GM23338 (cell line): ENCODE measurements at regions not wholly inside any gene's neighbourhood (a gene's known extent, or its start where the extent isn't known, plus 50 kb on each side); places are given as distances from the start of the nearest gene placed in this dataset.

ENCODE experiments used
- ATAC-seq: fragments of 200-7000 bp; cut with Tn5 transposase; 3 replicates; pipeline ENCODE4 v1.9.1; 2020
- DNase-seq: peaks from one replicate; pipeline ENCODE4 v3.0.0-alpha.2; 2015; ENCODE audit warnings: low spot score
- H2AFZ ChIP-seq: fragments of 200-600 bp; sonication (generic); 2 replicates; pipeline ENCODE4 v1.8.0; 2016; ENCODE audit warnings: antibody characterized with exemption, mild to moderate bottlenecking, moderate library complexity
- H3F3A ChIP-seq: fragments of 200-600 bp; sonication (generic); replicated peaks from 2 replicates; pipeline ENCODE4 v1.8.0; 2017; ENCODE audit warnings: antibody characterized with exemption, mixed run types, low read depth
- H3K27ac ChIP-seq: fragments of 200-600 bp; sonication (generic); 2 replicates; pipeline ENCODE4 v1.6.1; 2016; ENCODE audit warnings: low read depth
- H3K27me3 ChIP-seq: fragments of 200-600 bp; sonication (generic); 2 replicates; pipeline ENCODE4 v1.8.0; 2016; ENCODE audit warnings: mild to moderate bottlenecking, mixed run types, moderate library complexity; ENCODE audit not compliant: insufficient read depth
- H3K36me3 ChIP-seq: fragments of 200-600 bp; sonication (generic); 2 replicates; pipeline ENCODE4 v1.8.0; 2016; ENCODE audit warnings: mild to moderate bottlenecking; ENCODE audit not compliant: insufficient read depth
- H3K4me1 ChIP-seq: fragments of 200-600 bp; sonication (generic); 2 replicates; pipeline ENCODE4 v1.8.0; 2016; ENCODE audit warnings: mild to moderate bottlenecking, moderate library complexity; ENCODE audit not compliant: insufficient read depth
- H3K4me2 ChIP-seq: fragments of 200-600 bp; sonication (generic); 2 replicates; pipeline ENCODE4 v1.7.1; 2017; ENCODE audit warnings: mixed run types
- H3K4me3 ChIP-seq: fragments of 200-600 bp; sonication (generic); 2 replicates; pipeline ENCODE4 v1.6.1; 2016; ENCODE audit warnings: mixed run types
- H3K79me2 ChIP-seq: fragments of 200-600 bp; sonication (generic); replicated peaks from 2 replicates; pipeline ENCODE4 v1.8.0; 2017; ENCODE audit warnings: mild to moderate bottlenecking; ENCODE audit not compliant: insufficient read depth
- H3K9me2 ChIP-seq: fragments of 200-600 bp; sonication (generic); 2 replicates; pipeline ENCODE4 v1.8.0; 2017; ENCODE audit not compliant: insufficient read depth
- H4K20me1 ChIP-seq: fragments of 200-600 bp; sonication (generic); replicated peaks from 2 replicates; pipeline ENCODE4 v1.8.0; 2017; ENCODE audit warnings: mild to moderate bottlenecking; ENCODE audit not compliant: insufficient read depth
- H3K27ac Mint-ChIP-seq: 2 replicates; pipeline ENCODE4 v1.8.0; 2020; ENCODE audit warnings: inconsistent platforms, mild to moderate bottlenecking, moderate library complexity, mixed read lengths
- H3K27me3 Mint-ChIP-seq: 3 replicates; pipeline ENCODE4 v1.8.0; 2022; ENCODE audit warnings: low read depth, mild to moderate bottlenecking, moderate library complexity, mixed read lengths, inconsistent platforms; ENCODE audit not compliant: insufficient read depth, poor library complexity
- H3K36me3 Mint-ChIP-seq: 3 replicates; pipeline ENCODE4 v1.8.0; 2021; ENCODE audit warnings: low read depth, mild to moderate bottlenecking, inconsistent platforms, moderate library complexity, mixed read lengths
- H3K4me1 Mint-ChIP-seq: 3 replicates; pipeline ENCODE4 v1.8.0; 2020; ENCODE audit warnings: mild to moderate bottlenecking, inconsistent platforms, mixed read lengths
- H3K4me3 Mint-ChIP-seq: 3 replicates; pipeline ENCODE4 v1.8.0; 2021; ENCODE audit warnings: moderate library complexity, mild to moderate bottlenecking, inconsistent platforms, mixed read lengths
- H3K9me3 Mint-ChIP-seq: 3 replicates; pipeline ENCODE4 v1.8.0; 2020; ENCODE audit warnings: moderate library complexity, mild to moderate bottlenecking, inconsistent platforms, mixed read lengths
- CREB1 ChIP-seq: fragments of 250-450 bp; sonication (Bioruptor Pico); IDR thresholded peaks from 2 replicates; pipeline ENCODE4 v1.5.0; 2020; ENCODE audit warnings: low read depth, mild to moderate bottlenecking, moderate library complexity
- EZH2 ChIP-seq: fragments of 200-600 bp; sonication (generic); IDR thresholded peaks from one replicate; pipeline ENCODE4 v1.8.0; 2017; ENCODE audit warnings: antibody characterized with exemption, mild to moderate bottlenecking, low read depth; ENCODE audit not compliant: unreplicated experiment
- EZH2phosphoT487 ChIP-seq: fragments of 200-600 bp; sonication (generic); IDR thresholded peaks from one replicate; pipeline ENCODE4 v1.8.1; 2018; ENCODE audit warnings: antibody characterized with exemption; ENCODE audit not compliant: unreplicated experiment
- JUNB ChIP-seq: IDR thresholded peaks from one replicate; pipeline ENCODE4 v1.6.1; 2016; ENCODE audit warnings: antibody characterized with exemption; ENCODE audit not compliant: unreplicated experiment
- NANOG ChIP-seq: IDR thresholded peaks from 2 replicates; pipeline ENCODE4 v1.6.1; 2016; ENCODE audit warnings: antibody characterized with exemption, borderline replicate concordance
- POLR2AphosphoS5 ChIP-seq: IDR thresholded peaks from 2 replicates; pipeline ENCODE4 v1.6.1; 2016; ENCODE audit warnings: antibody characterized with exemption, low read depth
- STAT1 ChIP-seq: IDR thresholded peaks from one replicate; pipeline ENCODE4 v1.6.1; 2016; ENCODE audit warnings: antibody characterized with exemption; ENCODE audit not compliant: unreplicated experiment
- ZNF114 ChIP-seq: fragments of 250-450 bp; sonication (Bioruptor Pico); IDR thresholded peaks from 2 replicates; pipeline ENCODE4 v1.5.0; 2020; ENCODE audit warnings: mild to moderate bottlenecking, moderate library complexity
- ZNF331 ChIP-seq: fragments of 250-450 bp; sonication (Bioruptor Pico); IDR thresholded peaks from 2 replicates; pipeline ENCODE4 v1.5.0; 2020; ENCODE audit warnings: low read depth, mild to moderate bottlenecking, moderate library complexity
- TF ChIP-seq, protein P1 (sequence below): fragments of 250-450 bp; sonication (Bioruptor Pico); IDR thresholded peaks from 2 replicates; pipeline ENCODE4 v1.5.0; 2020; ENCODE audit warnings: mild to moderate bottlenecking, moderate library complexity
- TF ChIP-seq, protein P2 (sequence below), 2 experiments: fragments of 200-600 bp in 1 of 2; sonication (generic) in 1 of 2; conservative IDR thresholded peaks; 2 replicates each; pipeline versions ENCODE4 v1.5.1 to v1.6.1; 2016 to 2017; ENCODE audit warnings: antibody characterized with exemption in 2 of 2, low read depth in 2 of 2, mild to moderate bottlenecking in 2 of 2, moderate library complexity in 1 of 2

DNA sequence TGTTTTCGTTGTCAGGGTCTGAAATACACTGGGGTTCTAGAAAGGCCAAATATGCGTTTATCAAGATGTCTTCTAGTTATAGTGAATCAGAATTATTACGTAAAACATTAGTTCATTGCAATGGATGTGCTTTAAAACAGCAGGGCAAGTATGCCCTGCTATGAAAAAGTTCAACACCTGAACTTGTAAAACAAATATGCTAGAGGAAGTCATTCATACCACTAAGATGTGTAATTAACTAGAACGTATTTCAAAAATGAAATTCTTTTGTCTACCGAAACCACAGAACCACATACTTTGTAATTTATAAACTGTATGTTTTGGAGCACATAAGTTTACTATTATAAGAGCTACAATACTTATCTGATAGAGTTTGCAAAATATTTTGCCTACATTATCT lies 266.2 kb downstream of the KCTD12 start:
- Mint-ChIP-seq H3K27me3 (no peaks in the 10 kb centered on the region), H3K36me3 (peaks cover 7% of the 10 kb centered on the region; the same call in 1 of the 3 replicates), H3K27ac (no peak overlapping the region), H3K4me1 (no peaks in the 10 kb centered on the region), H3K4me3 (no peak overlapping the region), H3K9me3 (peaks cover 4% of the 10 kb centered on the region; the same call in 2 of the 3 replicates)
- no peak for ATAC-seq
- H3K9me2 ChIP-seq: 0 out of 2 replicates have a peak, but pooled peaks cover 3% of the 10 kb centered on the region
- H4K20me1 ChIP-seq: no peaks in the 10 kb centered on the region
- H3K79me2 ChIP-seq: no peaks in the 10 kb centered on the region
- H3K27me3 ChIP-seq: no peaks in the 10 kb centered on the region
- no peak overlapping the region for H2AFZ ChIP-seq
- no peaks in the 10 kb centered on the region for H3K36me3 ChIP-seq
- TF ChIP-seq, protein P1, sequence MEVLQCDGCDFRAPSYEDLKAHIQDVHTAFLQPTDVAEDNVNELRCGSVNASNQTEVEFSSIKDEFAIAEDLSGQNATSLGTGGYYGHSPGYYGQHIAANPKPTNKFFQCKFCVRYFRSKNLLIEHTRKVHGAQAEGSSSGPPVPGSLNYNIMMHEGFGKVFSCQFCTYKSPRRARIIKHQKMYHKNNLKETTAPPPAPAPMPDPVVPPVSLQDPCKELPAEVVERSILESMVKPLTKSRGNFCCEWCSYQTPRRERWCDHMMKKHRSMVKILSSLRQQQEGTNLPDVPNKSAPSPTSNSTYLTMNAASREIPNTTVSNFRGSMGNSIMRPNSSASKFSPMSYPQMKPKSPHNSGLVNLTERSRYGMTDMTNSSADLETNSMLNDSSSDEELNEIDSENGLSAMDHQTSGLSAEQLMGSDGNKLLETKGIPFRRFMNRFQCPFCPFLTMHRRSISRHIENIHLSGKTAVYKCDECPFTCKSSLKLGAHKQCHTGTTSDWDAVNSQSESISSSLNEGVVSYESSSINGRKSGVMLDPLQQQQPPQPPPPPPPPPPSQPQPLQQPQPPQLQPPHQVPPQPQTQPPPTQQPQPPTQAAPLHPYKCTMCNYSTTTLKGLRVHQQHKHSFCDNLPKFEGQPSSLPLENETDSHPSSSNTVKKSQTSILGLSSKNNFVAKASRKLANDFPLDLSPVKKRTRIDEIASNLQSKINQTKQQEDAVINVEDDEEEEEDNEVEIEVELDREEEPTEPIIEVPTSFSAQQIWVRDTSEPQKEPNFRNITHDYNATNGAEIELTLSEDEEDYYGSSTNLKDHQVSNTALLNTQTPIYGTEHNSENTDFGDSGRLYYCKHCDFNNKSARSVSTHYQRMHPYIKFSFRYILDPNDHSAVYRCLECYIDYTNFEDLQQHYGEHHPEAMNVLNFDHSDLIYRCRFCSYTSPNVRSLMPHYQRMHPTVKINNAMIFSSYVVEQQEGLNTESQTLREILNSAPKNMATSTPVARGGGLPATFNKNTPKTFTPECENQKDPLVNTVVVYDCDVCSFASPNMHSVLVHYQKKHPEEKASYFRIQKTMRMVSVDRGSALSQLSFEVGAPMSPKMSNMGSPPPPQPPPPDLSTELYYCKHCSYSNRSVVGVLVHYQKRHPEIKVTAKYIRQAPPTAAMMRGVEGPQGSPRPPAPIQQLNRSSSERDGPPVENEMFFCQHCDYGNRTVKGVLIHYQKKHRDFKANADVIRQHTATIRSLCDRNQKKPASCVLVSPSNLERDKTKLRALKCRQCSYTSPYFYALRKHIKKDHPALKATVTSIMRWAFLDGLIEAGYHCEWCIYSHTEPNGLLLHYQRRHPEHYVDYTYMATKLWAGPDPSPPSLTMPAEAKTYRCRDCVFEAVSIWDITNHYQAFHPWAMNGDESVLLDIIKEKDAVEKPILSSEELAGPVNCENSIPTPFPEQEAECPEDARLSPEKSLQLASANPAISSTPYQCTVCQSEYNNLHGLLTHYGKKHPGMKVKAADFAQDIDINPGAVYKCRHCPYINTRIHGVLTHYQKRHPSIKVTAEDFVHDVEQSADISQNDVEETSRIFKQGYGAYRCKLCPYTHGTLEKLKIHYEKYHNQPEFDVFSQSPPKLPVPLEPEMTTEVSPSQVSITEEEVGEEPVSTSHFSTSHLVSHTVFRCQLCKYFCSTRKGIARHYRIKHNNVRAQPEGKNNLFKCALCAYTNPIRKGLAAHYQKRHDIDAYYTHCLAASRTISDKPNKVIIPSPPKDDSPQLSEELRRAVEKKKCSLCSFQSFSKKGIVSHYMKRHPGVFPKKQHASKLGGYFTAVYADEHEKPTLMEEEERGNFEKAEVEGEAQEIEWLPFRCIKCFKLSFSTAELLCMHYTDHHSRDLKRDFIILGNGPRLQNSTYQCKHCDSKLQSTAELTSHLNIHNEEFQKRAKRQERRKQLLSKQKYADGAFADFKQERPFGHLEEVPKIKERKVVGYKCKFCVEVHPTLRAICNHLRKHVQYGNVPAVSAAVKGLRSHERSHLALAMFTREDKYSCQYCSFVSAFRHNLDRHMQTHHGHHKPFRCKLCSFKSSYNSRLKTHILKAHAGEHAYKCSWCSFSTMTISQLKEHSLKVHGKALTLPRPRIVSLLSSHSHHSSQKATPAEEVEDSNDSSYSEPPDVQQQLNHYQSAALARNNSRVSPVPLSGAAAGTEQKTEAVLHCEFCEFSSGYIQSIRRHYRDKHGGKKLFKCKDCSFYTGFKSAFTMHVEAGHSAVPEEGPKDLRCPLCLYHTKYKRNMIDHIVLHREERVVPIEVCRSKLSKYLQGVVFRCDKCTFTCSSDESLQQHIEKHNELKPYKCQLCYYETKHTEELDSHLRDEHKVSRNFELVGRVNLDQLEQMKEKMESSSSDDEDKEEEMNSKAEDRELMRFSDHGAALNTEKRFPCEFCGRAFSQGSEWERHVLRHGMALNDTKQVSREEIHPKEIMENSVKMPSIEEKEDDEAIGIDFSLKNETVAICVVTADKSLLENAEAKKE: no peak
- TF ChIP-seq POLR2AphosphoS5: no peak
- no peak for TF ChIP-seq ZNF114 (CRISPR knock-in tag)
- no peak for TF ChIP-seq NANOG
- no peak for TF ChIP-seq JUNB
- TF ChIP-seq EZH2: no peak
- TF ChIP-seq, protein P2, sequence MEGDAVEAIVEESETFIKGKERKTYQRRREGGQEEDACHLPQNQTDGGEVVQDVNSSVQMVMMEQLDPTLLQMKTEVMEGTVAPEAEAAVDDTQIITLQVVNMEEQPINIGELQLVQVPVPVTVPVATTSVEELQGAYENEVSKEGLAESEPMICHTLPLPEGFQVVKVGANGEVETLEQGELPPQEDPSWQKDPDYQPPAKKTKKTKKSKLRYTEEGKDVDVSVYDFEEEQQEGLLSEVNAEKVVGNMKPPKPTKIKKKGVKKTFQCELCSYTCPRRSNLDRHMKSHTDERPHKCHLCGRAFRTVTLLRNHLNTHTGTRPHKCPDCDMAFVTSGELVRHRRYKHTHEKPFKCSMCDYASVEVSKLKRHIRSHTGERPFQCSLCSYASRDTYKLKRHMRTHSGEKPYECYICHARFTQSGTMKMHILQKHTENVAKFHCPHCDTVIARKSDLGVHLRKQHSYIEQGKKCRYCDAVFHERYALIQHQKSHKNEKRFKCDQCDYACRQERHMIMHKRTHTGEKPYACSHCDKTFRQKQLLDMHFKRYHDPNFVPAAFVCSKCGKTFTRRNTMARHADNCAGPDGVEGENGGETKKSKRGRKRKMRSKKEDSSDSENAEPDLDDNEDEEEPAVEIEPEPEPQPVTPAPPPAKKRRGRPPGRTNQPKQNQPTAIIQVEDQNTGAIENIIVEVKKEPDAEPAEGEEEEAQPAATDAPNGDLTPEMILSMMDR (conservative IDR thresholded peaks at IDR 0.05; ENCODE audit: low read depth in 2 of 2): no peak
- TF ChIP-seq ZNF331 (CRISPR knock-in tag): no peak
- TF ChIP-seq STAT1: no peak
- TF ChIP-seq CREB1: no peak
- TF ChIP-seq EZH2phosphoT487: no peak
- H3K4me1 ChIP-seq: no peaks in the 10 kb centered on the region
- H3K27ac ChIP-seq: no peak overlapping the region
- no peak for DNase-seq
- no peaks in the 10 kb centered on the region for H3F3A ChIP-seq
- H3K4me2 ChIP-seq: no peak overlapping the region
- no peak overlapping the region for H3K4me3 ChIP-seq
